ENCODE measurements at regions not wholly inside any gene's neighbourhood (a gene's known extent, or its start where the extent isn't known, plus 50 kb on each side); places are given as distances from the start of the nearest gene placed in this dataset.

- TF ChIP-seq YY1 (IDR thresholded peaks at IDR 0.05; ENCODE audit: insufficient read depth, insufficient read length) (no peak), ZNF274 (IDR thresholded peaks at IDR 0.05; ENCODE audit: low read depth, low read length) (no peak), SUZ12 (IDR thresholded peaks at IDR 0.05; ENCODE audit: extremely low read depth, insufficient read depth, insufficient read length) (no peak)
Observed at GRCh38 chr9:129552064-129552463, 68.8 kb downstream of the C9orf50 start.
